SK-N-SH (cell line): ENCODE measurements at regions not wholly inside any gene's neighbourhood (a gene's known extent, or its start where the extent isn't known, plus 50 kb on each side); places are given as distances from the start of the nearest gene placed in this dataset.

Experiments used
- CTCF ChIA-PET: fragments of 300-600, 350-600 bp; formaldehyde crosslinking; extraction: SDS; loops from one replicate; lab custom pipeline; 2021; lab: Yijun Ruan, JAX
- POLR2A ChIA-PET: fragments of 350-600 bp; sonication (Branson Sonifier 250); formaldehyde crosslinking; extraction: SDS; loops from one replicate; lab custom pipeline; 2020; ENCODE audit warnings: antibody characterized with exemption, inconsistent platforms; lab: Yijun Ruan, JAX
- DNase-seq: peaks from one replicate; pipeline ENCODE4 v3.0.0; 2012
- H2AFZ ChIP-seq: fragments of 200-600 bp; sonication (generic); 2 replicates; pipeline ENCODE4 v1.8.1; 2016; ENCODE audit warnings: antibody characterized with exemption, mild to moderate bottlenecking, low read depth
- H3F3A ChIP-seq: fragments of 200-600 bp; sonication (generic); replicated peaks from 2 replicates; pipeline ENCODE3; 2016; ENCODE audit warnings: antibody characterized with exemption, mild to moderate bottlenecking; ENCODE audit not compliant: insufficient read depth
- H3K27ac ChIP-seq, 2 experiments: fragments of 200-500 bp in 1 of 2; fragments of 200-600 bp in 1 of 2; sonication (Bioruptor generic) in 1 of 2; sonication (generic), shearing (Covaris generic) in 1 of 2; 2 replicates each; pipeline versions ENCODE4 v1.5.1 to v1.6.1; 2014 to 2016; ENCODE audit warnings: low read depth in 2 of 2, inconsistent platforms in 1 of 2, low read length in 1 of 2, mild to moderate bottlenecking in 1 of 2, mixed read lengths in 1 of 2
- H3K27me3 ChIP-seq: fragments of 200-600 bp; sonication (generic), shearing (Covaris generic); 2 replicates; pipeline ENCODE4 v1.6.1; 2016; ENCODE audit warnings: mixed run types; ENCODE audit not compliant: insufficient read depth
- H3K36me3 ChIP-seq, 2 experiments: fragments of 200-500 bp in 1 of 2; fragments of 200-600 bp in 1 of 2; sonication (Bioruptor generic) in 1 of 2; sonication (generic) in 1 of 2; replicated peaks in 1 of 2; 2 replicates each; pipeline versions ENCODE3 to v1.5.1; 2014 to 2016; ENCODE audit warnings: low read length in 1 of 2, mild to moderate bottlenecking in 1 of 2; ENCODE audit not compliant: insufficient read depth in 2 of 2, control insufficient read depth in 1 of 2
- H3K4me1 ChIP-seq, 2 experiments: fragments of 200-500 bp in 1 of 2; fragments of 200-600 bp in 1 of 2; sonication (Bioruptor generic) in 1 of 2; sonication (generic), shearing (Covaris generic) in 1 of 2; 2 replicates each; pipeline versions ENCODE4 v1.5.1 to v1.6.1; 2014 to 2016; ENCODE audit warnings: low read depth in 1 of 2, low read length in 1 of 2, mixed run types in 1 of 2; ENCODE audit not compliant: insufficient read depth in 2 of 2, control insufficient read depth in 1 of 2
- H3K4me2 ChIP-seq: fragments of 200-600 bp; sonication (generic), shearing (Covaris generic); 2 replicates; pipeline ENCODE4 v1.6.1; 2017; ENCODE audit warnings: mixed run types
- H3K4me3 ChIP-seq, 2 experiments: fragments of 200-500 bp in 1 of 2; fragments of 200-600 bp in 1 of 2; sonication (Bioruptor generic) in 1 of 2; sonication (generic), shearing (Covaris generic) in 1 of 2; 2 replicates each; pipeline versions ENCODE4 v1.5.1 to v1.8.1; 2014 to 2016; ENCODE audit warnings: low read depth in 2 of 2, inconsistent platforms in 1 of 2, low read length in 1 of 2, mild to moderate bottlenecking in 1 of 2, mixed read lengths in 1 of 2, moderate library complexity in 1 of 2
- H3K79me2 ChIP-seq: fragments of 200-600 bp; sonication (generic); 2 replicates; pipeline ENCODE4 v1.8.1; 2017; ENCODE audit warnings: mild to moderate bottlenecking; ENCODE audit not compliant: insufficient read depth
- H3K9ac ChIP-seq: fragments of 200-600 bp; sonication (generic); 2 replicates; pipeline ENCODE4 v1.6.1; 2017; ENCODE audit warnings: mixed run types
- H3K9me2 ChIP-seq: fragments of 200-600 bp; sonication (generic); 2 replicates; pipeline ENCODE4 v1.6.1; 2017; ENCODE audit warnings: mixed run types
- H3K9me3 ChIP-seq: fragments of 200-600 bp; sonication (generic); 2 replicates; pipeline ENCODE4 v1.6.1; 2017; ENCODE audit warnings: mixed run types, mild to moderate bottlenecking, moderate library complexity
- H4K20me1 ChIP-seq: fragments of 200-600 bp; sonication (generic); 2 replicates; pipeline ENCODE4 v1.6.1; 2017; ENCODE audit warnings: mild to moderate bottlenecking, mixed run types; ENCODE audit not compliant: insufficient read depth
- CHD2 ChIP-seq: fragments of 150-350 bp; IDR thresholded peaks from 2 replicates; pipeline ENCODE4 v1.6.1; 2018; ENCODE audit warnings: low read length; ENCODE audit not compliant: partially characterized antibody
- CTCF ChIP-seq: fragments of 200-600 bp; sonication (generic); IDR thresholded peaks from 2 replicates; pipeline ENCODE4 v1.6.1; 2017; ENCODE audit warnings: antibody characterized with exemption, mild to moderate bottlenecking, moderate library complexity
- FOSL2 ChIP-seq: IDR thresholded peaks from 2 replicates; pipeline ENCODE4 v1.4.0; 2012; ENCODE audit warnings: low read depth, mild to moderate bottlenecking, moderate library complexity, borderline replicate concordance
- JUND ChIP-seq: IDR thresholded peaks from 2 replicates; pipeline ENCODE4 v1.4.0; 2012
- MXI1 ChIP-seq: IDR thresholded peaks from 2 replicates; pipeline ENCODE4 v1.6.1; 2012; ENCODE audit warnings: mild to moderate bottlenecking, low read depth, low read length, improper control_type of control experiment
- NFIC ChIP-seq: IDR thresholded peaks from 2 replicates; pipeline ENCODE4 v1.4.0; 2012; ENCODE audit warnings: borderline replicate concordance
- PBX3 ChIP-seq: IDR thresholded peaks from 2 replicates; pipeline ENCODE4; 2012
- POLR2AphosphoS5 ChIP-seq: IDR thresholded peaks from 2 replicates; pipeline ENCODE4 v1.6.1; 2012; ENCODE audit warnings: low read depth, low read length
- REST ChIP-seq: IDR thresholded peaks from 2 replicates; pipeline ENCODE4 v1.6.1; 2012; ENCODE audit warnings: mild to moderate bottlenecking, low read depth, low read length, moderate library complexity
- RFX5 ChIP-seq: IDR thresholded peaks from 2 replicates; pipeline ENCODE4 v1.6.1; 2012; ENCODE audit warnings: mild to moderate bottlenecking, improper control_type of control experiment, low read length
- TAF1 ChIP-seq: IDR thresholded peaks from 2 replicates; pipeline ENCODE4 v1.6.1; 2012; ENCODE audit warnings: low read depth, mild to moderate bottlenecking, low read length, moderate library complexity, borderline replicate concordance
- TEAD4 ChIP-seq: IDR thresholded peaks from 2 replicates; pipeline ENCODE4 v1.4.0; 2012; ENCODE audit warnings: mild to moderate bottlenecking, borderline replicate concordance; ENCODE audit not compliant: insufficient read depth
- USF1 ChIP-seq: IDR thresholded peaks from 2 replicates; pipeline ENCODE4 v1.4.0; 2012; ENCODE audit warnings: low read depth, borderline replicate concordance
- ZBTB33 ChIP-seq: IDR thresholded peaks from 2 replicates; pipeline ENCODE4 v1.4.0; 2012; ENCODE audit warnings: low read depth, borderline replicate concordance
- WGBS: methylation state at CpG from one replicate; pipeline ENCODE4 v1.1.6; 2017; ENCODE audit warnings: low lambda C conversion rate; 5-methylcytosine and 5-hydroxymethylcytosine counted together

- 27% methylated on average over 3 of the region's 3 CpGs for WGBS
- Histone ChIP-seq H3K4me3 (no peak overlapping the region), H3K9ac (no peak overlapping the region), H3K79me2 (no peaks in the 10 kb centered on the region), H4K20me1 (no peaks in the 10 kb centered on the region), H3K36me3 (no peaks in the 10 kb centered on the region), H3K4me1 (no peaks in the 10 kb centered on the region), H3K27me3 (no peaks in the 10 kb centered on the region), H3K9me2 (no peaks in the 10 kb centered on the region), H3F3A (no peaks in the 10 kb centered on the region), H2AFZ (no peak overlapping the region), H3K9me3 (no peaks in the 10 kb centered on the region), H3K4me2 (no peak overlapping the region), H3K27ac (no peak overlapping the region)
- no peak for DNase-seq
- ChIA-PET CTCF (no interaction called here), POLR2A (no interaction called here)
- TF ChIP-seq PBX3 (no peak), ZBTB33 (no peak), JUND (no peak), TAF1 (no peak)
These were observed 398.6 kb upstream of the CDH7 start for GRCh38 chr18:65352186-65352585.

GRCh38 chr18:65349635-65350034, 401.2 kb upstream of the CDH7 start:
- H2AFZ ChIP-seq, result no peak overlapping the region
- POLR2A ChIA-PET, result no interaction called here
- no peaks in the 10 kb centered on the region for H3K9me3 ChIP-seq
- H3K36me3 ChIP-seq, result no peaks in the 10 kb centered on the region
- DNase-seq, result no peak
- no peaks in the 10 kb centered on the region for H4K20me1 ChIP-seq
- no peak overlapping the region for H3K4me2 ChIP-seq
- no peaks in the 10 kb centered on the region for H3K79me2 ChIP-seq
- WGBS, result 21% methylated on average over 2 of the region's 2 CpGs
- no peak overlapping the region for H3K4me3 ChIP-seq
- CTCF ChIA-PET, result no interaction called here
- H3K9me2 ChIP-seq, result no peaks in the 10 kb centered on the region
- H3K27ac ChIP-seq, result no peak overlapping the region
- no peaks in the 10 kb centered on the region for H3K27me3 ChIP-seq
- no peaks in the 10 kb centered on the region for H3F3A ChIP-seq
- H3K9ac ChIP-seq, result no peak overlapping the region
- H3K4me1 ChIP-seq, result no peaks in the 10 kb centered on the region
- no peak for TF ChIP-seq PBX3
- no peak for TF ChIP-seq TEAD4
- TF ChIP-seq MXI1, result no peak
- no peak for TF ChIP-seq POLR2AphosphoS5
- TF ChIP-seq CTCF, result no peak
- no peak for TF ChIP-seq FOSL2
- TF ChIP-seq CHD2, result no peak
- TF ChIP-seq ZBTB33, result no peak
- TF ChIP-seq NFIC, result no peak
- no peak for TF ChIP-seq JUND
- TF ChIP-seq REST, result no peak
- no peak for TF ChIP-seq RFX5
- no peak for TF ChIP-seq USF1
